ENCODE measurements at regions not wholly inside any gene's neighbourhood (a gene's known extent, or its start where the extent isn't known, plus 50 kb on each side); places are given as distances from the start of the nearest gene placed in this dataset.
"Not testable (repeated sequence)": the region's sequence is repeated elsewhere in the genome, so short reads cannot be mapped to it uniquely, and the experiment has no call there.

GRCh38 chr1:60913708-60914107, 168.7 kb upstream of the NFIA start:
- DNase-seq (ENCODE audit: low read depth): not testable (repeated sequence)

GRCh38 chr1:60913039-60913438, 169.3 kb upstream of the NFIA start:
- no peak for DNase-seq (ENCODE audit: low read depth)

GRCh38 chr1:60911966-60912697, 170.2 kb upstream of the NFIA start:
- no peak for DNase-seq (ENCODE audit: low read depth)

GRCh38 chr1:60908159-60908558, 174.2 kb upstream of the NFIA start:
- no peak for DNase-seq (ENCODE audit: low read depth)

GRCh38 chr1:60906526-60906925, 175.8 kb upstream of the NFIA start:
- no peak for DNase-seq (ENCODE audit: low read depth)

GRCh38 chr1:60906039-60906438, 176.3 kb upstream of the NFIA start:
- no peak for DNase-seq (ENCODE audit: low read depth)

- DNase-seq (ENCODE audit: low read depth): no peak
Measured at GRCh38 chr1:60904099-60904851, 178.1 kb upstream of the NFIA start.

- no peak for DNase-seq (ENCODE audit: low read depth)
Measured at GRCh38 chr1:60903591-60903990, 178.8 kb upstream of the NFIA start.

GRCh38 chr1:60899464-60899863, 182.9 kb upstream of the NFIA start:
- no peak for DNase-seq (ENCODE audit: low read depth)

GRCh38 chr1:60898987-60899386, 183.4 kb upstream of the NFIA start:
- DNase-seq (ENCODE audit: low read depth): no peak

GRCh38 chr1:60898413-60898812, 183.9 kb upstream of the NFIA start:
- DNase-seq (ENCODE audit: low read depth): no peak

- DNase-seq (ENCODE audit: low read depth): no peak
Measured at GRCh38 chr1:60896701-60897363, 185.5 kb upstream of the NFIA start.

GRCh38 chr1:60895701-60896100, 186.7 kb upstream of the NFIA start:
- DNase-seq (ENCODE audit: low read depth): no peak

- DNase-seq (ENCODE audit: low read depth): no peak
Measured at GRCh38 chr1:60895252-60895651, 187.1 kb upstream of the NFIA start.

- DNase-seq (ENCODE audit: low read depth): no peak
Measured at GRCh38 chr1:60894741-60895140, 187.6 kb upstream of the NFIA start.

GRCh38 chr1:60894130-60894529, 188.2 kb upstream of the NFIA start:
- DNase-seq (ENCODE audit: low read depth): no peak

- DNase-seq (ENCODE audit: low read depth): no peak
Measured at GRCh38 chr1:60893136-60893930, 189.0 kb upstream of the NFIA start.

- DNase-seq (ENCODE audit: low read depth): no peak
Measured at GRCh38 chr1:60891765-60892164, 190.6 kb upstream of the NFIA start.

GRCh38 chr1:60891281-60891680, 191.1 kb upstream of the NFIA start:
- DNase-seq (ENCODE audit: low read depth): no peak

GRCh38 chr1:60890664-60891063, 191.7 kb upstream of the NFIA start:
- no peak for DNase-seq (ENCODE audit: low read depth)

- DNase-seq (ENCODE audit: low read depth): no peak
Measured at GRCh38 chr1:60889709-60890108, 192.7 kb upstream of the NFIA start.

GRCh38 chr1:60888126-60888525, 194.2 kb upstream of the NFIA start:
- DNase-seq (ENCODE audit: low read depth): no peak
